ENCODE measurements at regions not wholly inside any gene's neighbourhood (a gene's known extent, or its start where the extent isn't known, plus 50 kb on each side); places are given as distances from the start of the nearest gene placed in this dataset.
A peak's percentile ranks its signal among the peaks of the same experiment; 100 is the strongest.
"Not testable (repeated sequence)": the region's sequence is repeated elsewhere in the genome, so short reads cannot be mapped to it uniquely, and the experiment has no call there.

GRCh38 chr1:146393154-146393553 is 164.3 kb upstream of the NOTCH2NLA start:
- POLR2A ChIA-PET; H3K4me3 ChIP-seq (ENCODE audit: low read depth, low read length, poor library complexity, severe bottlenecking); H3K9me2 ChIP-seq (ENCODE audit: insufficient read depth, low read length); H3K27ac ChIP-seq (ENCODE audit: low read depth, low read length, poor library complexity, severe bottlenecking); H3K4me2 ChIP-seq (ENCODE audit: low read length); H3K36me3 ChIP-seq (ENCODE audit: insufficient read depth, low read length); H3K9me3 ChIP-seq (ENCODE audit: low read length); DNase-seq (ENCODE audit: low spot score); H4K20me1 ChIP-seq (ENCODE audit: insufficient read depth, low read length); CTCF ChIA-PET (ENCODE audit: unreplicated experiment); BruUV-seq (replicated peaks); H3K79me2 ChIP-seq (ENCODE audit: insufficient read depth, low read depth, low read length); H2AFZ ChIP-seq (ENCODE audit: low read length); intact Hi-C loops (cut with micrococcal nuclease; ENCODE audit: unreplicated experiment): not testable (repeated sequence)
- peaks cover 12% of the 10 kb centered on the region for H3K4me1 ChIP-seq (ENCODE audit: insufficient read depth, low read length, poor library complexity, severe bottlenecking)

GRCh38 chr1:146389178-146389577 is 160.4 kb upstream of the NOTCH2NLA start:
- H2AFZ ChIP-seq (ENCODE audit: low read length); H3K9me2 ChIP-seq (ENCODE audit: insufficient read depth, low read length); CTCF ChIA-PET (ENCODE audit: unreplicated experiment); H3K79me2 ChIP-seq (ENCODE audit: insufficient read depth, low read depth, low read length); BruUV-seq (replicated peaks); intact Hi-C loops (cut with micrococcal nuclease; ENCODE audit: unreplicated experiment); H4K20me1 ChIP-seq (ENCODE audit: insufficient read depth, low read length); H3K36me3 ChIP-seq (ENCODE audit: insufficient read depth, low read length); H3K4me2 ChIP-seq (ENCODE audit: low read length); POLR2A ChIA-PET; H3K9me3 ChIP-seq (ENCODE audit: low read length); H3K4me3 ChIP-seq (ENCODE audit: low read depth, low read length, poor library complexity, severe bottlenecking): not testable (repeated sequence)
- DNase-seq (ENCODE audit: low spot score), result peak; percentile 9
- peak overlapping the region; percentile 94 for H3K27ac ChIP-seq (ENCODE audit: low read depth, low read length, poor library complexity, severe bottlenecking)
- H3K4me1 ChIP-seq (ENCODE audit: insufficient read depth, low read length, poor library complexity, severe bottlenecking), result peaks cover 16% of the 10 kb centered on the region

- H3K9me3 ChIP-seq (ENCODE audit: low read length); H3K79me2 ChIP-seq (ENCODE audit: insufficient read depth, low read depth, low read length); H3K36me3 ChIP-seq (ENCODE audit: insufficient read depth, low read length); H4K20me1 ChIP-seq (ENCODE audit: insufficient read depth, low read length); intact Hi-C loops (cut with micrococcal nuclease; ENCODE audit: unreplicated experiment); H3K9me2 ChIP-seq (ENCODE audit: insufficient read depth, low read length); CTCF ChIA-PET (ENCODE audit: unreplicated experiment): not testable (repeated sequence)
- POLR2A ChIA-PET, result interaction anchor here (0.7 to 1.2 kb wide), 3 partner anchors 10 to 856 kb away, joined by 3 to 8 read pairs (median 5); no protein-coding TSS in a partner anchor
- Histone ChIP-seq H2AFZ (ENCODE audit: low read length) (0 out of 2 replicates have a peak overlapping the region, but pooled peaks have one; percentile 41), H3K4me1 (ENCODE audit: insufficient read depth, low read length, poor library complexity, severe bottlenecking) (peaks cover 16% of the 10 kb centered on the region), H3K27ac (ENCODE audit: low read depth, low read length, poor library complexity, severe bottlenecking) (peak overlapping the region; percentile 94), H3K4me3 (ENCODE audit: low read depth, low read length, poor library complexity, severe bottlenecking) (peak overlapping the region; percentile 62), H3K4me2 (ENCODE audit: low read length) (peak overlapping the region; percentile 83)
- BruUV-seq (replicated peaks), result TSS peak; percentile 97
- DNase-seq (ENCODE audit: low spot score), result peak; percentile 76
Observed at GRCh38 chr1:146387750-146388469, 159.1 kb upstream of the NOTCH2NLA start.

- H3K9me3 ChIP-seq (ENCODE audit: low read length); H4K20me1 ChIP-seq (ENCODE audit: insufficient read depth, low read length); H3K9me2 ChIP-seq (ENCODE audit: insufficient read depth, low read length); H3K36me3 ChIP-seq (ENCODE audit: insufficient read depth, low read length); intact Hi-C loops (cut with micrococcal nuclease; ENCODE audit: unreplicated experiment); BruUV-seq (replicated peaks); CTCF ChIA-PET (ENCODE audit: unreplicated experiment); H2AFZ ChIP-seq (ENCODE audit: low read length); H3K79me2 ChIP-seq (ENCODE audit: insufficient read depth, low read depth, low read length): not testable (repeated sequence)
- H3K4me3 ChIP-seq (ENCODE audit: low read depth, low read length, poor library complexity, severe bottlenecking), result peak overlapping the region; percentile 64
- H3K27ac ChIP-seq (ENCODE audit: low read depth, low read length, poor library complexity, severe bottlenecking), result peak overlapping the region; percentile 94
- POLR2A ChIA-PET, result interaction anchor here (0.7 to 1.2 kb wide), 3 partner anchors 10 to 856 kb away, joined by 3 to 8 read pairs (median 5); no protein-coding TSS in a partner anchor
- DNase-seq (ENCODE audit: low spot score), result peak; percentile 93
- peak overlapping the region; percentile 86 for H3K4me2 ChIP-seq (ENCODE audit: low read length)
- H3K4me1 ChIP-seq (ENCODE audit: insufficient read depth, low read length, poor library complexity, severe bottlenecking), result peaks cover 16% of the 10 kb centered on the region
Observed at GRCh38 chr1:146386851-146387749, 158.3 kb upstream of the NOTCH2NLA start.

- H3K9me3 ChIP-seq (ENCODE audit: low read length); CTCF ChIA-PET (ENCODE audit: unreplicated experiment); H2AFZ ChIP-seq (ENCODE audit: low read length); intact Hi-C loops (cut with micrococcal nuclease; ENCODE audit: unreplicated experiment); BruUV-seq (replicated peaks); H3K79me2 ChIP-seq (ENCODE audit: insufficient read depth, low read depth, low read length); H3K4me3 ChIP-seq (ENCODE audit: low read depth, low read length, poor library complexity, severe bottlenecking); H3K36me3 ChIP-seq (ENCODE audit: insufficient read depth, low read length); H3K9me2 ChIP-seq (ENCODE audit: insufficient read depth, low read length); H3K27ac ChIP-seq (ENCODE audit: low read depth, low read length, poor library complexity, severe bottlenecking); POLR2A ChIA-PET; H4K20me1 ChIP-seq (ENCODE audit: insufficient read depth, low read length): not testable (repeated sequence)
- peak; percentile 39 for DNase-seq (ENCODE audit: low spot score)
- Histone ChIP-seq H3K4me1 (ENCODE audit: insufficient read depth, low read length, poor library complexity, severe bottlenecking) (peaks cover 22% of the 10 kb centered on the region), H3K4me2 (ENCODE audit: low read length) (peak overlapping the region; percentile 34; the same call in 1 of the 2 replicates)
Observed at GRCh38 chr1:146381196-146381595, 152.4 kb upstream of the NOTCH2NLA start.

GRCh38 chr1:146376708-146377496 is 148.1 kb upstream of the NOTCH2NLA start:
- H3K9me3 ChIP-seq (ENCODE audit: low read length); intact Hi-C loops (cut with micrococcal nuclease; ENCODE audit: unreplicated experiment); H3K79me2 ChIP-seq (ENCODE audit: insufficient read depth, low read depth, low read length); H2AFZ ChIP-seq (ENCODE audit: low read length); H4K20me1 ChIP-seq (ENCODE audit: insufficient read depth, low read length); H3K36me3 ChIP-seq (ENCODE audit: insufficient read depth, low read length); CTCF ChIA-PET (ENCODE audit: unreplicated experiment); H3K9me2 ChIP-seq (ENCODE audit: insufficient read depth, low read length): not testable (repeated sequence)
- DNase-seq (ENCODE audit: low spot score), result peak; percentile 95
- Histone ChIP-seq H3K27ac (ENCODE audit: low read depth, low read length, poor library complexity, severe bottlenecking) (peak overlapping the region; percentile 99), H3K4me3 (ENCODE audit: low read depth, low read length, poor library complexity, severe bottlenecking) (peak overlapping the region; percentile 69), H3K4me1 (ENCODE audit: insufficient read depth, low read length, poor library complexity, severe bottlenecking) (peaks cover 27% of the 10 kb centered on the region), H3K4me2 (ENCODE audit: low read length) (peak overlapping the region; percentile 100)
- POLR2A ChIA-PET, result interaction anchor here (0.7 to 1.9 kb wide), 3 partner anchors 10 to 669 kb away, joined by 4 to 8 read pairs (median 4); no protein-coding TSS in a partner anchor
- BruUV-seq (replicated peaks), result TSS peak; percentile 100
